ENCODE measurements at regions not wholly inside any gene's neighbourhood (a gene's known extent, or its start where the extent isn't known, plus 50 kb on each side); places are given as distances from the start of the nearest gene placed in this dataset.
"Not testable (repeated sequence)": the region's sequence is repeated elsewhere in the genome, so short reads cannot be mapped to it uniquely, and the experiment has no call there.

DNA sequence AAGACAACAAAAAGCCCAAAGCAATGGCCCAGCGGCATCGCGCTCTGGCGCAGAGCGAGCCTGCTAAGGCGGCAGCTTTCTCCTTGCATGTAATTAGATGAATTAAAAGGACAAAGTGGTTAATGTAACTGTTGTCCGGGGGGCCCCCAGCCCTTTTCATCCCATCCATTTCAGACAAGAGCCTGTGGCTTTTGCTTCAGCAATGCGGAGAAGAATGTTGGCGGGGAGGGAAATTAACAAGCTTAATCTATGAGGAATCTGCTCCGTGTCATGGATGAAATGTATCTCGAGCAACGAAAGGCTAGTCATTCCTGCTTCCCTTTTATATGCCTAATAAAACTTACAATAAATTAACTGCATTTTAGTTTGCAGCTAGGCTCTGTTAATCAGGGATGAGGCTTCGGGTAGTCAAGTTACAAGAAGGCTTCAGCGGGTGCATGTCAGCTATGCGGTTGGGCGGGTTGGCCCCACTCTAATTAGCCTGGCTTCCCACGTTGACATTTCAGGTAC, 203.3 kb downstream of the BUB3 start:
- in situ Hi-C loops (cut with MboI; ENCODE audit: low pct_unique_long_range_greater_than_20kb, low sequenced_read_pairs), result no loop called here
- no peak for DNase-seq

DNA sequence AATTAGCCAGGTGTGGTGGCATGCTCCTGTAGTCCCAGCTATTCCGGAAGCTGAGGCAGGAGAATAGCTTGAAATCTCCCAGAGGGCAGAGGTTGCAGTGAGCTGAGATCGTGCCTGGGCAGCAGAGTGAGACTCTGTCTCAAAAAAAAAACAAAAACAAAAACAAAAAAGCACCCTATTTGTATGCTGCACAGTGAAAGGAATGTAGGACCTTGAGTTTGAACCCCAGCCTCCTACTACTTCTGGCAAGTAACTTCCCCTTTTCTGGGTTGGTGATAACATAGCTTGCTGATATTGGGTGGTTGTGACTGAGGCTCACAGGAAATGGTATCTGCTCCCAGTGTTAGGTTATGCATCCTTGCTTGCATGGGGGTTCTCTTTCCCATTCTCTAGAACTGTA, 205.3 kb downstream of the BUB3 start:
- no peak for DNase-seq
- in situ Hi-C loops (cut with MboI; ENCODE audit: low pct_unique_long_range_greater_than_20kb, low sequenced_read_pairs), result no loop called here

DNA sequence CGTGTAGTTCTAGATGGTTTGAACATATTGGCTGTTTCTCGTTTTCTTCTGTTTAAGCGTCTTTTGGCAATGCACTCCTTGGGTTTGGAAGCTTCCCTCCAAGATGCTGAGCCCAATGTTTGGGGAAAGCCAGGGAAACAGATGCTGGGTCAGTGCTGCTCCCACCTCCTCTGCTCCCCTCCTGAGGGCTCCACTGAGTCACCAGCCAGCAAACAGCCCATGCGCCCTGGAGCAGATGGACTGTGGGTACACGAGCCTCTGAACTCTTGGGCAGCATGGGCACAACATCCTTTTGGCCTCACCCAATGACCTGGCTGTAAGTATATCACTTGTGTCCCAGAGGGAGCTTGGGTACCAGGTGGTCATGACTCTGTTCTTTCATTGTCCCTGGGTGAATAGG, 207.6 kb downstream of the BUB3 start:
- in situ Hi-C loops (cut with MboI; ENCODE audit: low pct_unique_long_range_greater_than_20kb, low sequenced_read_pairs), result no loop called here
- no peak for DNase-seq

DNA sequence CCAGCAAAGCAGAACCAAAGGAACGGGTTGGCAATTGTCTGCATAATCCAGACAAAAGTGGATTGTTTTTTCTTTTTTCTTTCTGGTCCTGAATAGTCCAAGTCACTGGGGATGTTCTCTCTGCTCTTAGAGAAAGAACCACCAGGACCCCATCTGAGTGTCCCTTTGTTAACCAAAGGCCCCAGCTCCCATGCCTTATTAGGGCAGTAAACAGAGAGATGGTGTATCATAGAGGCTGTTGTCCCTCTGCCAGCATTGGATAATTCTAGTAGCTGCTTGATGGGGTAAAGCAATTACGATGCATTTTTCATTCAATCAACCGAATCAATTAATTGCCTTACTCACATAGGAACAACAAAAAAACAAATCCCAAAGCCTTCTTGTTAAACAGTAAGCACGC, 213.0 kb downstream of the BUB3 start:
- no peak for DNase-seq
- in situ Hi-C loops (cut with MboI; ENCODE audit: low pct_unique_long_range_greater_than_20kb, low sequenced_read_pairs), result no loop called here

DNA sequence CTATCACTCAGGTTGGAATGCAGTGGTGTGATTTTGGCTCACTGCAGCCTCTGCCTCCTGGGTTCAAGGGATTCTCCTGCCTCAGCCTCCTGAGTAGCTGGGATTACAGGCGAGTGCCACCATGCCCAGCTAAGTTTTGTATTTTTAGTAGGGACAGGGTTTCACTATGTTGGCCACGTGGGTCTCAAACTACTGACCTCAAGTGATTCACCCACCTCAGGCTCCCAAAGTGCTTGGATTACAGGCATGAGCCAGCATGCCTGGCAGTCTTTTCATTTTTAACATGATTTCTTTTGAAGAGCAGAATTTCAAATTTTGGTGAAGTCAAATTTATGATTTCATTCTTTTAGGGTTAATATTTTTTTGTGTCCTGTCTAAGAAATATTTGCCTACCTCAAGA, 217.4 kb downstream of the BUB3 start:
- in situ Hi-C loops (cut with MboI; ENCODE audit: low pct_unique_long_range_greater_than_20kb, low sequenced_read_pairs), result not testable (repeated sequence)

DNA sequence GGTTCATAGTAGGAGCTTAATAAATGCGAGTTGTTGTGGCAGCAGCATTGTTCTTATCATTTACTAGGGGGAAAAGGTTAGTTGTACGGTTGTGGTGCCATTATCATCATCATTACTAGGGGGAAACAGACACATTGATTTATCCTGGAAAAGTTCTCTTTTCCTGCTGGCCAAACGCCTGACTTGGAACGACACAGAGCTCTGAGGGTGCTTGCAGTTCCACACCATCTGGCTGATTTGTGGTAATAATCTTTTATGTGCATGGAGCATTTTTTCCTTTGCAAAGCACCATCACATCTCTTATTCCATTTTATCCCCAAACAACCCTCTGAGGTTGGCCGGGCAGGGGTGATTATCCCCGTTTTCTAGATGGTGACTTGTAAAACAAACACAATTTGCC, 219.4 kb downstream of the BUB3 start:
- no peak for DNase-seq
- in situ Hi-C loops (cut with MboI; ENCODE audit: low pct_unique_long_range_greater_than_20kb, low sequenced_read_pairs), result no loop called here

More for the DNA sequence above, 217.4 kb downstream of the BUB3 start:
- DNase-seq, result not testable (repeated sequence)

DNA sequence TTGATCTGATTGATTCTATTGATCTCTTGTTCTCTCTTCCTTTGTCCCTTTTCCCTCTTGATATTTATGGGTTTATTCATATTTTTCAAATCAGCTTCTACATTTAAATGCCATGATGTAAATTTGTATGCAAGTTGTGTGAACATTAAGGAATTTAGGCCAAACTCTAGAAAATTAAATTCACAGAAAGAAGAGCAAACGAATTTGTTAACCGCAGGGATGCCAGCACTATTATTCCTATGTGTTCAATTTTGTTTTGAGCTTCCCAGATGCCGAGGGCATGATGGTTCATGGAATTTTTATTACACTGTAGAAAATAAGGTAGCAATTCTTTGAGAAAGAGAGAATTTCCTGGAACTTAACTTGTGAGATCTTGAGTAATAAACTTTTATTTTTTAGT, 220.9 kb downstream of the BUB3 start:
- DNase-seq, result no peak
- in situ Hi-C loops (cut with MboI; ENCODE audit: low pct_unique_long_range_greater_than_20kb, low sequenced_read_pairs), result no loop called here

DNA sequence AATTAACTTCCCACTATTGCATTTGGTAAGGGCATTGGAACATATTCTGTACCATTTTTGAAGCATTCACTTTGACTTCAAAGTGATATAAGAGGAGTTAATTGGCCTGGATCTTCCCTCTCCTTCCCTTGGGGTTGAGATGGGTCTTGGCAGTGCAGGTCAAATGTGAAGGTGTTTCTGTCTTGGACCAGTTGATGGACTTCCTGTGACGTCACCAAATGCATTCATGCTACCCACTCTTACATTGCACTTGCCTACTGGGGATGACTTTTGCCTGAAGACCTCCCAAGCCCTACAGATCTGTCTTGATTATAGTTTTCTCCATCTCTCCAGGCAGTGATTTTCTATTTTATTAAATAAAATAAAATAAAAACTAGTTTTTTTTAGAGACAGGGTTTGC, 221.5 kb downstream of the BUB3 start:
- DNase-seq, result no peak
- in situ Hi-C loops (cut with MboI; ENCODE audit: low pct_unique_long_range_greater_than_20kb, low sequenced_read_pairs), result no loop called here

DNA sequence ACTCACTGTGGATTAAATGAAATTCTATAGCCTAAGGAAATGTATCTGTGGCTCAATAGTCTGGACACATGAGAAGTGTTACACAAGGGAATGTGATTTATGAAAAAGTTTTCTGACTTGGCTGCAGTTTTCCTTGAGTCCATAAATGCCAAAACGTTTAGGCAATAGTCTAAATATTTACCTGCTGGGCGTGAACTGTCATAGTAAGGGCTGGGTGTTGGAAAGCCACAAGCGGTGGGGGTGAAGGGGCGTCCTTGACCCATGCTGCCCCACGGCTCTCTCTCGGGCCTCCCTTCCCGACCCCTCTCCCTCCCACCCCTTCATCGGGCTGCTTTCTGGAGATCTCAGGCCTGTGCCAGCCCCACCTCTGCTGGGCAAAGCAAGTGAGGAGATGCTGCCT, 223.7 kb downstream of the BUB3 start:
- no peak for DNase-seq
- in situ Hi-C loops (cut with MboI; ENCODE audit: low pct_unique_long_range_greater_than_20kb, low sequenced_read_pairs), result no loop called here

DNA sequence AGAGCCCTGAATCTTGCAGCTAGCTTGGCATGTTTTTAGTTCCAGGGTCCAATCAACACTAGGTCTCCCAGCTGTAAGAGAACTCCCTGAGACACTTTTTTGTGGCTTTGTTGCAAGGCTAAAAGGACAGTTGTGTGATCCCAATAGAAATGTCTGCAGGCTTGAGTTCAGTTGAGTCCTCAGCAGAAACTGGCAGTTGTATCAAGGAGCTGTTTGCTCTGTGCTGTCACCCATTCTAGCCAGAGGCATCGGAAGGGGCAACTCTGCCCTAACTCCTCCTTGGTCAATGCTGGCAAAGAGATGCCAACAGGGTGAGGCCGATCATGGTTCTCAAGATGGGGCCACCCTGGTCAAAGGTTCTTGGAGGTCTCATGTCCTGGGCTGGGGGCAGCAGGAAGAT, 224.1 kb downstream of the BUB3 start:
- in situ Hi-C loops (cut with MboI; ENCODE audit: low pct_unique_long_range_greater_than_20kb, low sequenced_read_pairs), result no loop called here

DNA sequence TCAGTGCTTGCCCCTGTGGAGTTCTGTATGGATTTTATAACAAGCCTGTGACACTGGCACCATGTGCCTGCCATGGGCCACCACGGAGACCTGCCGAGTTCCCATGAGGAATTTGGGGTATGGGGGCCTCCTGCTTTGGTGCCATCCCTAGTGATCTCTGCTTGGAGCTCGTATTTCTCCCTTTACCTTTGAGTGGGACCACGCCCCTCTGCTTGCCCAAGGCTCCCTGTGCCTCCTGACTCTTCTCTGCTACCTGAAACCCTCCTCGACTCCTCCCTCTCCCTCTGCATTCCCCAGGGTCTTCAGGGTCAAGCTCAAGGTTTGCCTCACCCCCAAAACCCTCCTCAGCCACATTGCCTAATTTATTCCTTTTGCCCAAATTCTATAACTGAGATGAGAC, 225.0 kb downstream of the BUB3 start:
- in situ Hi-C loops (cut with MboI; ENCODE audit: low pct_unique_long_range_greater_than_20kb, low sequenced_read_pairs), result no loop called here
- no peak for DNase-seq

More for the DNA sequence above, 224.1 kb downstream of the BUB3 start:
- DNase-seq, result no peak

DNA sequence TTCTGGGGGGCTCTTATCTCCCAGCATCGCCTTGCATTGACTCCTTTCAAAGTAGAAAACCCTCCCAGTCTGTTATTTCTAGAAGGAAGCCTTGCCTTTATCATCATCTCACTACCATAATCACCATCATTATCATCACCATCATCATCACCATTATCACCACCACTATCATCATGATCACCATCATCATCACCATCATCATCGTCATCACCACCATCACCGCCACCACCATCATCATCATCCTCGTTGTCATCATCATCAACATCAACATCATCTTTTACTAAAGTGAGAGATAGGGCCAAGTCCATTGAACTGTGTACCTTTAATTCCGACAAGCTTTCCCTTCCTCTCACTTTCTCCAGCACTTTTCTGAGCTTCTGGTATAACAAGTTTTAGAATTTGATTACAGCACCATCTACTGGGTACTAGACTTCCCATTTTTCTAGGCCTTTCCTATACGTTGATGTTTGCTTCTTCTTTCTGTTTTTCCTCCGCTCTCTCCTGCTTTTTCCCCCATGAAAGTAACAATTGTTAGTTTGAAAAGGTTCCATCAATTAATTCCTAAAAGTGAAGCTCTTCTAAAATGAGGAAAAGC, 226.4 kb downstream of the BUB3 start:
- peak; percentile 51 for DNase-seq
- in situ Hi-C loops (cut with MboI; ENCODE audit: low pct_unique_long_range_greater_than_20kb, low sequenced_read_pairs), result no loop called here

DNA sequence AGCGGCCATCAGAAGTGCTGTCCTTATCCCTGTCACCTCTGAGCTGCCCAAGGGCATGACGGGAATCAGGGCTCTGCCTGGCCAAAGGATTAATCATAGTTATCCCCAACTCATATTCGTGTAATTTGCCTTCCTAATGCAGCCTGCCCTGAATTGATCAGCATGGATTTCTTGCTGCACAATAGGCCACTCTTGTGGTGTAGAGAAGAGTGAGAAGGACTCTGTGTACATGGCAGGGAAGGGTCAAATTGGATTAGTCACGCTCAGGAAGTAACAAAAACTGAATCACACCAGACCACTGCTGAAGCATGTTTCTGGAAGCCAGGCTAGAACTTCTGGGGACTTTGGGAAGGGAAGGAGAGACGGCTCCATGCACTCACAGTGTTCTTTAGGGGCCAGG, 227.0 kb downstream of the BUB3 start:
- in situ Hi-C loops (cut with MboI; ENCODE audit: low pct_unique_long_range_greater_than_20kb, low sequenced_read_pairs), result no loop called here
- DNase-seq, result no peak

DNA sequence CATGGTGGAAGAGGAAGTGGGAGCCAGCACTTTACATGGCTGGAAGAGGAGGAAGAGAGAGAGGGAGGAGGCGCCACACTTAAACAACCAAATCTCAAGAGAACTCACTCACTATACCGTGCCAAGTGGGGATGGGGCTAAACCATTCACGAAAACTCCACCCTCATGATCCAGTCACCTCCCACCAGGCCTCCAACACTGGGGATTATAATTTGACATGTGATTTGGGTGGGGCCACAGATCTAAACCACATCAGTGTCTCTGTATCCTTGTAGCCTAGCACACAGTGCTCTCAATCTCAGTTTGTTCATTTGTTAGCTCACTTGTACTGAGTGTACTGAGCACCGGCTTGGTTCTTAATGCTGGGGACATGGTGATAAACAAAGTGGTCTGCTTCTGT, 228.3 kb downstream of the BUB3 start:
- peak; percentile 3 for DNase-seq
- in situ Hi-C loops (cut with MboI; ENCODE audit: low pct_unique_long_range_greater_than_20kb, low sequenced_read_pairs), result no loop called here

DNA sequence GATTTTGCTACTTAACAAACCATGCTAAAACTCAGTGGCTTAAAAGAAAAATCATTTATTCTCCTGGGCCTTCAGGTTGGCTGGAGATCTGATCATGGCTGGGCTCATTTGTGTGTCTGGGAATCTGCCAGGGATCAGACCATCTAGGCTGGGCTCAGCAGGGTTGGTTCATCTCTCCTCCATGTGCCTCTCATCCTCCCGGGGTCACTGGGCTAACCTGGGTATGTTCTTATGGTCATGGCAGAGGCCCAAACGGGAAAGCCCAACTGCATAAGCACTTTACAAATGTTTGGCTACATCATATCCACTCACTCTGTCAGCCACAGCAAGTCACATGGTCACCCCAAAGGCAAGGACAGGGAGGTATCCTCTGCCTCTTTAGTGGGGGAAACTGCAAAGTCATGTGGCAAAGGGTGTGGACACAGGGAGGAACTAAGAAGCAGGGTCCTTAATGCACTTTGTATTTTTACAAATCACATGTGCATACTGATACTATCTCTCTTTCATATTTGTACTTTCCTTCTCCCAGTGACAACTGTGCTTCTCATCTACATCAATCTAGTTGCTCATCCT, 231.4 kb downstream of the BUB3 start:
- in situ Hi-C loops (cut with MboI; ENCODE audit: low pct_unique_long_range_greater_than_20kb, low sequenced_read_pairs), result no loop called here
- DNase-seq, result no peak

DNA sequence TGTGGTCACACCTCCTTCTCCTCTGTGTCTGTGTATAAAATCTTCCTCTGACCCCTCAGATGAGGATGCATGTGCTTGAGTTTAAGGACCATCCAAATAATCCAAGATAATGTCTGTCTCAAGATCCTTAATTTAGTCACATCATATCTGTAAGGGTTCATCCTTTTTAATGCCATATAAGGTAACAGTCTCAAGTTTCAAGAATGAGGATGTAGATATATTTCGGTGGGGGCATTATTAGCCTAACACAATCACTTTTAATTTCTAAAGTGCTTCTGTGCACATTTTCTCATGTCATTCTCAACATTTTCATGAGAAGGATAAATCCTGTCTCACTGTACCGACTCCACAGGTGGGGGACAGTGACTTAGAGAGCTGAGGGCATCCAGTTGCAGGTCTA, 235.3 kb downstream of the BUB3 start:
- no peak for DNase-seq
- in situ Hi-C loops (cut with MboI; ENCODE audit: low pct_unique_long_range_greater_than_20kb, low sequenced_read_pairs), result no loop called here

DNA sequence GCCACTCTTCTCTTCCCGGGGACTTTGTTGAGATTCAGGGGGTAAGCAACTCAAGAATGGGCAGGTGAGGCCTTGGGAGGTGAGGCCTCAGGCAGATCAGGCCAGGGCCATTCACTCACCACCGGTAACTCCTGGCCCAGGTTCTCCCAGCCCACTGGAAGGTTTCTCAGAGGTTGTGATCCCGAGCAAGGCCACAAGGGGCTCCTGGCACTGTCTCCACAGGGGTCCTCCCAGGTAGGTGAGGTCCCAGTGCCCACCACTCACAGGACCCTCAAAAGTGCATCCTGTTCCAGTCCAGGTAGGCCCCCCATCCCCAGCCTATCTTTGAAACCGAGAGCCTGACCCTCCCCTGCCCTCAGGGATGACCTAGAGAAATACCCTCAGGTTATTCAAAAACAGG, 236.1 kb downstream of the BUB3 start:
- no peak for DNase-seq
- in situ Hi-C loops (cut with MboI; ENCODE audit: low pct_unique_long_range_greater_than_20kb, low sequenced_read_pairs), result no loop called here

DNA sequence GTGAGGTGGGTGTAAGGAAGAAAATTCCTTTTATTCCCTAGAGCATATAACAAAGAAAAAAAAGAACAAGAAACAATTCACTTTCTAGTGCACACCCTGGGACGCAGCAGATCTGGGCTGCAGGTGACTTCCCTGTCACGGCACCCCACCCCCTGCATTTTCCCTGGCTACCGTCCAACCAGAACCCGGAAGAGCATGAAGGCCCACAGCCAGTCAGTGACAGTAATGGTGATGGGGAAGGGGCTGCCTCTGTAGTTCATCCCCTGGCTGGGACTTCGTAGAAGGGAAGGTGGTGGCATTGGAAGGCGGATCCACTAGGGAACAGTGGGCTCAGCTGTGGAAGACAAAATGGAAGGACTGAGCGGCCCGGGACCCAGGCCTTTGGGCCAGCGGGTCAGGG, 236.7 kb downstream of the BUB3 start:
- in situ Hi-C loops (cut with MboI; ENCODE audit: low pct_unique_long_range_greater_than_20kb, low sequenced_read_pairs), result no loop called here
- DNase-seq, result no peak

DNA sequence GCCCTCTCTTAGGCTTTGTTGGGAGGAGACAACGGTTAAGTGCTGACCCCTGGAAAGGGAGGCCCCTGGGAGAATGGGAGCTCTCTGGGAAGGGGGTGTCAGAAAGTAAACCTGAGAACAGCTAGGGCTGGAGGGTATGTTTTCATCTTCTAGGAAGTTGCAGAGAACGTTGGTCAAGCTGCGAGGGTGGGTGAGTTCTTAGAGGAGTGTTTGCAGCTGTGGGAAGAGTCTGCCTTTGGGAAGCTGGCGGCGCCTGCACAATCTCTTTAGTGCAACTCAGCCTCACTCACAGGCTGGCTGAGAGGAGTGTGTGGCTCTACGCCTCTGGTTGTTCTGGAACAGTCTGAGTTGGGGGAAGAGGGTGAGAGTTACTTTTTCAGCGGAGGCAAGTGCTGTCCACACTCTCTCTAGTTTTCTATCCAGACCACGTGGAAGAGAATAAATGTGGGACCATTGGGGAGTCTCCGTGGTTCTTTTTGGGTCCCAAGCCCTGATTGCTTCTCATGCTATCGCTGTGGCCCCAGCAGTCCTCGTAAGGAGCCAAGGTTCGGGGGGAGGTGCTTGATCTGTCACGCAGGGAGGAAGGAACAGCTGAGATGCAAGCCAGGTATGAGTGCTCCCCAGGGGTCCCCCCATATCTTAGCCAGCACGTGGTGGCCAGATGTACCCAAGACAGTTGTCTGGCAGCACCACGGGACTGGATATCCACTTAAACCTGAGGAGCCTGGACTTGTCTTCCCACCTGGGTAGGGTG, 237.2 kb downstream of the BUB3 start:
- in situ Hi-C loops (cut with MboI; ENCODE audit: low pct_unique_long_range_greater_than_20kb, low sequenced_read_pairs), result no loop called here
- DNase-seq, result no peak

DNA sequence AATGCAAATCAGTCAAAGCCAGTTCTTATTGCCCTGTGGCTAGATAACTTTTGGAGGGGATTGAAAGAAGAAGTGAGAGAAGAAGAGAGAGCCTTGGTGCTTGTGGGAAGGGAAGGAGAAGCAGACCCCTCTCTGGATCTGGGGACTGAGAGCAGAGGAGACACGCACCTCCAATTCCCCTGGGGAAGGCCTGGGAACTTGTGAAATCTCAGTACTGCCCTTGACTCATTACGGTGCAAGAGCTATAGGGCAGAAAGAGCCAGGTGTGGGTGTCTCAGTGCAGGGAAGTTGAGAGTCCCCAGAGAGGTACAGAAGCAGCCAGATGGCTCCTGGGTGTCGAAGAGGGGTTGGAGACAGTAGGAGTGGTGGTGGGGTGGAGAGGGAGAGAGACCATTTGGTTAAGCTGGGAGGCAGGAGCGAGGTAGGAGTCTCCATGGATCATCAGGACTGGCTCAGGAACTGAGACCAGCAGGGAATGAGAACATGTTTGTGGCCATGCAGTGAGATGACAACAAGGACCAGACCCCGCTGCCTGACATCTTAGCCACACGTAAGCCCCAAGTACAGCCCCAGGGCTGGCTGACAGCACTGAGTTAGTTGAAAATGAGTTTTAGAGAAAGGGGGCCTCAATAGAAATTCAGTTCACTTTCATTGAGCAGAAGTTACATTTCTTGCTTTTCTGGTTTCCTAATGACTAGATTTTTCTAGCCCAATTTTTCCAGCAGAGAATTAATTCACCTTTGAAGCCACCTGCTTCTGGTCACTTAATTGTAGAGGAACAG, 238.2 kb downstream of the BUB3 start:
- in situ Hi-C loops (cut with MboI; ENCODE audit: low pct_unique_long_range_greater_than_20kb, low sequenced_read_pairs), result no loop called here
- DNase-seq, result no peak
